ENCODE measurements at regions not wholly inside any gene's neighbourhood (a gene's known extent, or its start where the extent isn't known, plus 50 kb on each side); places are given as distances from the start of the nearest gene placed in this dataset.

DNA sequence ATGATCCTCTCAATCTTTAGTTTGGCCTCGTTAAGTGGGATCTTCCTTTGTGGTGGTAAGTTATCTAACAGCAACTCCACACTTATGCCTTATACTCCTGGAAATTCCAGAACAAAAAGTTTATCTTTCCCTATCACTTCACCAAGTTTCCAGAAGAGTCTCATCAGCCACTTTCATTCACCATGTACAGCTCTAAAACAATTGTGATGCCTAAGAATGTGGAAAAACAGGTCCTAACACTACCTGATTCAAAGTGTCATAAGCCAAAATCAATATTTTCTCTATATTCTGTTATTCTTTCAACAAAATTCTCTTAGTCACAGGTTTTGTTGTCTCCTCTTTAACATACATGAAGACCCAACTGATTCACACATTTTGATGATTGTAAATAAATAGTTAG, 342.4 kb upstream of the TYRP1 start:
- Histone ChIP-seq H3K27ac (no peak overlapping the region), H3K4me3 (no peak overlapping the region), H3K4me1 (no peaks in the 10 kb centered on the region), H3K9me3 (no peaks in the 10 kb centered on the region), H3K36me3 (ENCODE audit: low read depth, missing control alignments) (no peaks in the 10 kb centered on the region), H3K27me3 (no peaks in the 10 kb centered on the region)
- no peak for TF ChIP-seq POLR2A (IDR thresholded peaks at IDR 0.05)
- TF ChIP-seq, protein P1, sequence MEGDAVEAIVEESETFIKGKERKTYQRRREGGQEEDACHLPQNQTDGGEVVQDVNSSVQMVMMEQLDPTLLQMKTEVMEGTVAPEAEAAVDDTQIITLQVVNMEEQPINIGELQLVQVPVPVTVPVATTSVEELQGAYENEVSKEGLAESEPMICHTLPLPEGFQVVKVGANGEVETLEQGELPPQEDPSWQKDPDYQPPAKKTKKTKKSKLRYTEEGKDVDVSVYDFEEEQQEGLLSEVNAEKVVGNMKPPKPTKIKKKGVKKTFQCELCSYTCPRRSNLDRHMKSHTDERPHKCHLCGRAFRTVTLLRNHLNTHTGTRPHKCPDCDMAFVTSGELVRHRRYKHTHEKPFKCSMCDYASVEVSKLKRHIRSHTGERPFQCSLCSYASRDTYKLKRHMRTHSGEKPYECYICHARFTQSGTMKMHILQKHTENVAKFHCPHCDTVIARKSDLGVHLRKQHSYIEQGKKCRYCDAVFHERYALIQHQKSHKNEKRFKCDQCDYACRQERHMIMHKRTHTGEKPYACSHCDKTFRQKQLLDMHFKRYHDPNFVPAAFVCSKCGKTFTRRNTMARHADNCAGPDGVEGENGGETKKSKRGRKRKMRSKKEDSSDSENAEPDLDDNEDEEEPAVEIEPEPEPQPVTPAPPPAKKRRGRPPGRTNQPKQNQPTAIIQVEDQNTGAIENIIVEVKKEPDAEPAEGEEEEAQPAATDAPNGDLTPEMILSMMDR (IDR thresholded peaks at IDR 0.05): no peak
- 77% methylated on average over 1 of the region's 1 CpG for WGBS, 2 donors
- intact Hi-C loops (cut with DNase I; ENCODE audit: low total_unique reads): no loop called here
- DNase-seq: no peak

DNA sequence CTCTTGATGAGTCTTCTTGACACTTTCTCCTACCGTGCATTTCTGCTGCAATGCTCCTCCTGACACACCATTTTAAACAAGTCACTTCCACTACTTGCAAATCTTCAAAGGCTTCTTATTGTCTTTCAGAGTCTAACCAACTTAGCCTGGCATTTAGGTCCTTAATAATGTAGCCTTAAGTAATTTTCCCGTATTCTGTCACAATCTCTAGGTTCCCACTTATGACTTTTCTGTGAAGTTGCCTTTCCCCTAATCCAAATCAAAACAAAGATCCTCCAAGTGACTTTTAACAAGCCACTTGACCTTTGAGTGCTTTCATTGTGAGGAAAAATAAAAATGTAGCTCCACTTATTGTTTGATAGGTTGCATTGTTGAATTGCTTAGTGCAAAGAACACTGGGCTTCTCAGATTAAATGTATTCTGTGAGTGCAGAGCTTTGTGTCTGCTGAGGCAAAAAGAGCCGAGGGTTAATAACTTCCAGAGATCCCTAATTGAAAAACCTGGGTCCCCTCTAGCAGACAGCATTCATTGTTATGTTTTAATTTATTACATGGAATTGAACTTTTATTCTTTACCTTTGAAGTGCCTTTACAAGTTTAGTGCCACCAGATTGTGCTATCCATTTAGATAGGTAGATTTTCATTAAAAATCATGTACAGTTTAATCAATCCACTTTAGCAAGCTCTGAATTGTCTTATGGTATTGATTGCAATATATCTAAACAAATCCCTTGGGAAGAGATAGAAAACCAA, 341.7 kb upstream of the TYRP1 start:
- H3K4me1 ChIP-seq: no peaks in the 10 kb centered on the region
- no peaks in the 10 kb centered on the region for H3K9me3 ChIP-seq
- no peak overlapping the region for H3K4me3 ChIP-seq
- intact Hi-C loops (cut with DNase I; ENCODE audit: low total_unique reads): no loop called here
- 87 to 90% methylated on average over 3 of the region's 3 CpGs for WGBS, 2 donors
- no peak for DNase-seq
- no peaks in the 10 kb centered on the region for H3K36me3 ChIP-seq (ENCODE audit: low read depth, missing control alignments)
- no peak for TF ChIP-seq POLR2A (IDR thresholded peaks at IDR 0.05)
- TF ChIP-seq, protein P1 (IDR thresholded peaks at IDR 0.05): no peak
- no peak overlapping the region for H3K27ac ChIP-seq
- H3K27me3 ChIP-seq: no peaks in the 10 kb centered on the region

DNA sequence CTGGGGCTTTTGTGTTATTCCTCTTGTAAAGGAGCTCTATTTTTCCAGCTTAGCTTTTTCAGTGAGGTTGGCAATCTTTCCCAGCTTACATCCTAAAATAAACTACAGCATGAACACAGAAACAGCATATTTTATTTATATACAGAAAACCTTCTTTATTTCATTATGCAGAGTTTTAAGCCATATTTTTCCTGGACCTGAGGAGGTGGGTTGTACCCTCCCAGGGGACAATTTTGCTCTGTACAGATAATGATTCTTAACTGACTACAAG, 341.2 kb upstream of the TYRP1 start:
- Histone ChIP-seq H3K4me3 (no peak overlapping the region), H3K27me3 (no peaks in the 10 kb centered on the region), H3K36me3 (ENCODE audit: low read depth, missing control alignments) (no peaks in the 10 kb centered on the region), H3K27ac (no peak overlapping the region), H3K4me1 (no peaks in the 10 kb centered on the region), H3K9me3 (no peaks in the 10 kb centered on the region)
- TF ChIP-seq, protein P1 (IDR thresholded peaks at IDR 0.05): no peak
- TF ChIP-seq POLR2A (IDR thresholded peaks at IDR 0.05): no peak
- no peak for DNase-seq
- intact Hi-C loops (cut with DNase I; ENCODE audit: low total_unique reads): no loop called here

DNA sequence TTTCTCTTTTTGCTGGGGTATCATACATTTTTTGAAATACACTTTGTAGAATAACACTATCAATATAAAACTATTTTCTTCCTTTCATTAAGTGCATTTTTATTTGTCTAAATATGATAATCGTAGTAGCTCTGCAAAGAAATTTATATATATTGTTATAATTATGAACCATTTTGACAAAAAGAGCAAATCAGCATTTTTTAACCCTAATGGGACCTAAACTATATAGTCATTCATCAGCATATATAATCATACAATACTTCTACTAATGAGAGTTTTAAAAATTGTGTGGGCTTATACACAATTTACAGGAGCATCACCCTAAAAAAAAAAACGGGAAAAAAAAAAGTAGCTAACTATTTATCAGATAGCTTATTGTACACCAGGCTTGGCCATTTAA, 329.7 kb upstream of the TYRP1 start:
- intact Hi-C loops (cut with DNase I; ENCODE audit: low total_unique reads): no loop called here
- Histone ChIP-seq H3K27ac (no peak overlapping the region), H3K4me1 (no peaks in the 10 kb centered on the region), H3K9me3 (no peaks in the 10 kb centered on the region), H3K27me3 (no peaks in the 10 kb centered on the region), H3K4me3 (no peak overlapping the region), H3K36me3 (ENCODE audit: low read depth, missing control alignments) (no peaks in the 10 kb centered on the region)
- 29 to 41% methylated on average over 2 of the region's 2 CpGs for WGBS, 2 donors
- TF ChIP-seq, protein P1 (IDR thresholded peaks at IDR 0.05): no peak
- no peak for TF ChIP-seq POLR2A (IDR thresholded peaks at IDR 0.05)
- no peak for DNase-seq

DNA sequence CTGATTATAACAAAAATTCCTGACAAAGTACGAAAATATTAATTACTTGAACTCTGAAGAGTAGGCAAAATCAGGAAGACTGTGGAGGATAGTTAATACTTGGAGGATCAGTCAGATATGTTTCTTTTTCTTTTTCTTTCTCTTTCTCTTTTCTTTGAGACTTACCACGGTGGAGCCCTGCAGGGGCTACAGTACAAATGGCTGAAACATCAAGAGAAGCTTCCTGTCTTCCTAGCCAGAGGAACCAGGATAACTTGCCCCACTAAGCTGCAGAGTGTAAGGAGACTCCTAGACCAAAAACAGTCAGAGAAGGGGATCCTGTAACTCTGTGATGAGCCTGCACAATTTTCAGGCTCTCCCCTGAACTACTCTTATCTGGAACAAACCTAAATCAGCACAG, 324.6 kb upstream of the TYRP1 start:
- Histone ChIP-seq H3K4me3 (no peak overlapping the region), H3K4me1 (no peaks in the 10 kb centered on the region), H3K27me3 (no peaks in the 10 kb centered on the region), H3K9me3 (no peaks in the 10 kb centered on the region), H3K27ac (no peak overlapping the region), H3K36me3 (ENCODE audit: low read depth, missing control alignments) (no peaks in the 10 kb centered on the region)
- WGBS, 2 donors: 42 to 75% methylated on average over 2 of the region's 2 CpGs
- DNase-seq: no peak
- intact Hi-C loops (cut with DNase I; ENCODE audit: low total_unique reads): no loop called here
- TF ChIP-seq, protein P1 (IDR thresholded peaks at IDR 0.05): no peak
- TF ChIP-seq POLR2A (IDR thresholded peaks at IDR 0.05): no peak
